Ishikawa (cell line): ENCODE measurements at regions not wholly inside any gene's neighbourhood (a gene's known extent, or its start where the extent isn't known, plus 50 kb on each side); places are given as distances from the start of the nearest gene placed in this dataset.

Experiments
- EGR1 ChIP-seq: IDR thresholded peaks from 2 replicates; pipeline ENCODE4 v1.6.1; 2012
- EP300 ChIP-seq: IDR thresholded peaks from 2 replicates; pipeline ENCODE4 v1.6.1; 2012; ENCODE audit warnings: borderline replicate concordance
- FOXM1 ChIP-seq: IDR thresholded peaks from 2 replicates; pipeline ENCODE4 v1.6.1; 2012; ENCODE audit warnings: low read depth, borderline replicate concordance
- MAX ChIP-seq: IDR thresholded peaks from 2 replicates; pipeline ENCODE4 v1.6.1; 2012
- RAD21 ChIP-seq: IDR thresholded peaks from 2 replicates; pipeline ENCODE4 v1.6.1; 2012; ENCODE audit warnings: low read depth
- REST ChIP-seq: IDR thresholded peaks from 2 replicates; pipeline ENCODE4 v1.6.1; 2012; ENCODE audit warnings: low read depth, mild to moderate bottlenecking
- TAF1 ChIP-seq: IDR thresholded peaks from 2 replicates; pipeline ENCODE4 v1.6.1; 2012; ENCODE audit warnings: low read depth, mild to moderate bottlenecking
- USF1 ChIP-seq: IDR thresholded peaks from 2 replicates; pipeline ENCODE4 v1.6.1; 2012
- YY1 ChIP-seq: IDR thresholded peaks from 2 replicates; pipeline ENCODE4 v1.6.1; 2012; ENCODE audit warnings: low read depth

GRCh38 chr12:63052696-63053095, 98.3 kb downstream of the AVPR1A start:
- TF ChIP-seq REST: no peak
- no peak for TF ChIP-seq MAX
- no peak for TF ChIP-seq TAF1
- TF ChIP-seq RAD21: no peak
- no peak for TF ChIP-seq FOXM1
- TF ChIP-seq YY1: no peak
- TF ChIP-seq USF1: no peak
- TF ChIP-seq EGR1: no peak
- no peak for TF ChIP-seq EP300
